RWPE2 (cell line): ENCODE measurements at regions not wholly inside any gene's neighbourhood (a gene's known extent, or its start where the extent isn't known, plus 50 kb on each side); places are given as distances from the start of the nearest gene placed in this dataset.
A peak's percentile ranks its signal among the peaks of the same experiment; 100 is the strongest.

Experiments used
- ATAC-seq: fragments of 200-7000 bp; cut with Tn5 transposase; 3 replicates; pipeline ENCODE4 v1.9.1; 2021; ENCODE audit warnings: low read depth
- DNase-seq: peaks from one replicate; pipeline ENCODE4 v3.0.0-alpha.2; 2020; ENCODE audit warnings: low spot score
- H3K27ac ChIP-seq: fragments of 450-650 bp; 2 replicates; pipeline ENCODE4 v1.5.1; 2017; ENCODE audit warnings: mild to moderate bottlenecking; ENCODE audit not compliant: poor library complexity, severe bottlenecking
- H3K27me3 ChIP-seq: fragments of 250-450 bp; sonication (Bioruptor Pico); 2 replicates; pipeline ENCODE4 v1.5.1; 2021; ENCODE audit warnings: mild to moderate bottlenecking, moderate library complexity; ENCODE audit not compliant: insufficient read depth, poor library complexity, severe bottlenecking
- H3K36me3 ChIP-seq: fragments of 250-450 bp; sonication (Bioruptor Pico); 2 replicates; pipeline ENCODE4 v1.5.1; 2020; ENCODE audit warnings: low read depth, mild to moderate bottlenecking, moderate library complexity
- H3K4me1 ChIP-seq: fragments of 250-450 bp; sonication (Bioruptor Pico); 2 replicates; pipeline ENCODE4 v1.5.1; 2021; ENCODE audit warnings: mild to moderate bottlenecking, moderate library complexity; ENCODE audit not compliant: insufficient read depth, poor library complexity, severe bottlenecking
- H3K4me3 ChIP-seq: fragments of 250-450 bp; sonication (Bioruptor Pico); 2 replicates; pipeline ENCODE4 v1.5.1; 2021; ENCODE audit warnings: mild to moderate bottlenecking, moderate library complexity; ENCODE audit not compliant: severe bottlenecking
- H3K9me3 ChIP-seq: fragments of 250-450 bp; sonication (Bioruptor Pico); 2 replicates; pipeline ENCODE4 v1.5.1; 2021; ENCODE audit warnings: mild to moderate bottlenecking, moderate library complexity; ENCODE audit not compliant: severe bottlenecking
- TF ChIP-seq, protein P1 (sequence below): fragments of 450-650 bp; IDR thresholded peaks from one replicate; pipeline ENCODE4 v1.5.1; 2017; ENCODE audit warnings: mild to moderate bottlenecking, moderate library complexity; ENCODE audit not compliant: poor library complexity, severe bottlenecking

DNA sequence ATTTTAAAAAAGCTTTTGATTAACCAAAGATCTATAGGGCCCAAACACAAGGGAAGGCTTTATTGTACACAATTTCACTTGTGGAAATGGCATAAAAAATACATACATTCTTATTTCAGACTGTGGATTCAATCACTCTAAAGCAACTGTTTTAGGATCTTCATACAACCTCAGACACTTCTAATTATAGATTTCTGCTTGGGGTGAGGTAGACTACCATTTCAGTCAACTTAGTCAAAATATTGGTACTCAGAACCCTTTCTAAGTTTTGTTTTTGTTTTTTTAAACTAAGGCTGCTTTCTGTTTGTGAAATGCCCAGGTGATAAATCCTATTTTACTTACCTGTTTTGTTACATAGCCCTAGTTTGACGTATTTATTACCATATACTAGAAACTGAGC lies 284.5 kb upstream of the RASA1 start:
- Histone ChIP-seq H3K4me3 (no peak overlapping the region), H3K27me3 (no peaks in the 10 kb centered on the region), H3K27ac (no peak overlapping the region), H3K4me1 (peaks cover 13% of the 10 kb centered on the region), H3K9me3 (no peaks in the 10 kb centered on the region), H3K36me3 (no peaks in the 10 kb centered on the region)
- DNase-seq (no peak), ATAC-seq (no peak)
- TF ChIP-seq, protein P1, sequence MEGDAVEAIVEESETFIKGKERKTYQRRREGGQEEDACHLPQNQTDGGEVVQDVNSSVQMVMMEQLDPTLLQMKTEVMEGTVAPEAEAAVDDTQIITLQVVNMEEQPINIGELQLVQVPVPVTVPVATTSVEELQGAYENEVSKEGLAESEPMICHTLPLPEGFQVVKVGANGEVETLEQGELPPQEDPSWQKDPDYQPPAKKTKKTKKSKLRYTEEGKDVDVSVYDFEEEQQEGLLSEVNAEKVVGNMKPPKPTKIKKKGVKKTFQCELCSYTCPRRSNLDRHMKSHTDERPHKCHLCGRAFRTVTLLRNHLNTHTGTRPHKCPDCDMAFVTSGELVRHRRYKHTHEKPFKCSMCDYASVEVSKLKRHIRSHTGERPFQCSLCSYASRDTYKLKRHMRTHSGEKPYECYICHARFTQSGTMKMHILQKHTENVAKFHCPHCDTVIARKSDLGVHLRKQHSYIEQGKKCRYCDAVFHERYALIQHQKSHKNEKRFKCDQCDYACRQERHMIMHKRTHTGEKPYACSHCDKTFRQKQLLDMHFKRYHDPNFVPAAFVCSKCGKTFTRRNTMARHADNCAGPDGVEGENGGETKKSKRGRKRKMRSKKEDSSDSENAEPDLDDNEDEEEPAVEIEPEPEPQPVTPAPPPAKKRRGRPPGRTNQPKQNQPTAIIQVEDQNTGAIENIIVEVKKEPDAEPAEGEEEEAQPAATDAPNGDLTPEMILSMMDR = no peak

DNA sequence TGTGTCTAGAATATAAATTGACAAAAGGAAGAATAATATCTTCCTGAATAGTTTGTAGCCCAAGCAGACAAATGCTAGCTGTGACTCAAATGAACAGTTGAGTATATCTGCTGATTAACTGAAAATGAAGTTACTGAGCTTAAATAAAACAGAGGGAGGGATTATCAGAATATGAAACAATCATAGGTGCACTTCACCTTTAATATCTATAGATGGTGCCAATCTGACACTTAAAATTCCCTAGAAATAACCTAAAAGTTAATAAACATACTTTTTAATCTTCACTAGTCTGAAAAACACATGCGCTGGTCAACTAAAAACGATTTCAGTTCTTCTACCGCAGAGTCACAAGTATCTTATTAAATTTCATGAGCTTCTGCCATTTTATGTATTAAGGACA lies 280.8 kb upstream of the RASA1 start:
- Histone ChIP-seq H3K27me3 (no peaks in the 10 kb centered on the region), H3K4me1 (no peaks in the 10 kb centered on the region), H3K4me3 (no peak overlapping the region), H3K36me3 (no peaks in the 10 kb centered on the region), H3K27ac (no peak overlapping the region), H3K9me3 (no peaks in the 10 kb centered on the region)
- TF ChIP-seq, protein P1 = peak; percentile 72
- ATAC-seq (no peak; the same call in 2 of the 3 replicates), DNase-seq (no peak)

DNA sequence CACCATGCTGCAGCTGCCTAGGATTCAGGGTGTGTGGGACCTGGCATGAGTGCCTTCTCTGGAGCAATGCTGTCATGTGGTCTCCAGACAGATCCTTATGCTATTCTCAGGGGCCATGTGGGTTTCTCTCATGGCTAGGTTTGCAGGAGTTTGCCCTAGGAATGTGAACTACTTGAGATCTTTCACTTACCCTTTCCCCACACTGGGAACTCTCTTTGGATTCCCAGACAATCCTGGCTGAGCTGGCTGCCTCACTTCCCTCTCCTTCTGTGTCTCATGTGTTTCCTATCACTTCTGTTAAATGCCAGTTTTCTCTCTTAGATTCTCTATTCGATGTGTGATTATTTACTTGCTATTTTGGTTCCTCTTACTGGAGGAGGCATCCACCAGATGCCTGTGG lies 270.2 kb upstream of the RASA1 start:
- no peaks in the 10 kb centered on the region for H3K36me3 ChIP-seq
- H3K27ac ChIP-seq = no peak overlapping the region
- H3K4me1 ChIP-seq = no peaks in the 10 kb centered on the region
- H3K27me3 ChIP-seq = no peaks in the 10 kb centered on the region
- no peak overlapping the region for H3K4me3 ChIP-seq
- TF ChIP-seq, protein P1 = no peak
- H3K9me3 ChIP-seq = no peaks in the 10 kb centered on the region
- DNase-seq (no peak), ATAC-seq (no peak)

DNA sequence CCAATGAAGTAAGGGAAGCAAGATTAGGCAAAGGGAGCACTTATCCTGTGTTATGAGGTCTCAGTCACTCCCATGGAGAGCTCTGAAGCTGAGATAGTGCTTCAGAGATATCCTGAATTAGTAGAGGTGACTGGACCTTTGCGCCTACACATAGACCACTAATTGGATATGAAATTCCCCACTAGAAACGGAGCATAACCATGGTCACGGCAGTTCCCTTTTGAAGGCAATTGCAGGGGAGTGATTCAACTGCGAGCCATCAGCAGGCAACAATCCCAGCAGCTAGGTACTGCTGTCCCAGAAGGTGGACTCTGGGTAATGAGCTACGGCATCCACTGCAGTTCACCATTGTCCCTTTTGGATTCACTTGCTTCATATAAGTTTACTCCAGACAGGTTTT lies 267.7 kb upstream of the RASA1 start:
- Histone ChIP-seq H3K27ac (no peak overlapping the region), H3K4me1 (no peaks in the 10 kb centered on the region), H3K9me3 (no peaks in the 10 kb centered on the region), H3K4me3 (no peak overlapping the region), H3K27me3 (no peaks in the 10 kb centered on the region), H3K36me3 (no peaks in the 10 kb centered on the region)
- ATAC-seq (no peak), DNase-seq (no peak)
- TF ChIP-seq, protein P1 = no peak

DNA sequence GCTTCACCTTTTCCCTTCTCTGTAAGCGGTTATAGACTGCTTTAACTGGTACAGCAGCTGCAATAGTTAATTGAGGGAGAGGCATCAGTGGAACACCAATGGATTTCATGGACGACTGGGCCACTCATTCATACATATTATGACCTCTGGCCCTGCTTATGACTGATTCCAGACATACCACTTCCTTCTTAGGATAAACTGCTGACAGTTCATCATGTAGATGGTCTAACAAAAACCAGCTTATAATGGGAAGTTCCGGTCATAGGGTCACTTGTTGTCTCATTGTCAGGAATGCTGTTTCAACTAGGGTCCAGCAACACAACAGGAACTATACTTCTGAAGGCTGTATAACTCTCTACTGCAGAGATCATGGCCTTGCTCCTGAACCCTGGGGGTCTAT lies 265.2 kb upstream of the RASA1 start:
- no peaks in the 10 kb centered on the region for H3K36me3 ChIP-seq
- no peaks in the 10 kb centered on the region for H3K9me3 ChIP-seq
- ATAC-seq (no peak), DNase-seq (no peak)
- H3K4me3 ChIP-seq = no peak overlapping the region
- H3K27me3 ChIP-seq = no peaks in the 10 kb centered on the region
- TF ChIP-seq, protein P1 = no peak
- H3K27ac ChIP-seq = no peak overlapping the region
- H3K4me1 ChIP-seq = no peaks in the 10 kb centered on the region
